GM19238 (cell line): ENCODE measurements at regions not wholly inside any gene's neighbourhood (a gene's known extent, or its start where the extent isn't known, plus 50 kb on each side); places are given as distances from the start of the nearest gene placed in this dataset.
"Not testable (repeated sequence)": the region's sequence is repeated elsewhere in the genome, so short reads cannot be mapped to it uniquely, and the experiment has no call there.

Source experiments
- DNase-seq: peaks from one replicate; pipeline ENCODE4 v3.0.0; 2011; ENCODE audit warnings: low spot score; ENCODE audit not compliant: insufficient read length

- DNase-seq: no peak
These were observed 142.9 kb downstream of the TFAP2B start for GRCh38 chr6:50961611-50962010.

GRCh38 chr6:50962213-50962759, 143.6 kb downstream of the TFAP2B start:
- no peak for DNase-seq

GRCh38 chr6:50963952-50964351, 145.3 kb downstream of the TFAP2B start:
- DNase-seq: no peak

- no peak for DNase-seq
These were observed 146.8 kb downstream of the TFAP2B start for GRCh38 chr6:50965495-50965894.

- no peak for DNase-seq
These were observed 147.9 kb downstream of the TFAP2B start for GRCh38 chr6:50966532-50966931.

- DNase-seq: no peak
These were observed 148.3 kb downstream of the TFAP2B start for GRCh38 chr6:50966986-50967385.

- not testable (repeated sequence) for DNase-seq
These were observed 149.6 kb downstream of the TFAP2B start for GRCh38 chr6:50968246-50968645.

GRCh38 chr6:50970908-50971307, 152.2 kb downstream of the TFAP2B start:
- DNase-seq: no peak

- no peak for DNase-seq
These were observed 154.8 kb downstream of the TFAP2B start for GRCh38 chr6:50973464-50973863.

GRCh38 chr6:50974319-50974718, 155.6 kb downstream of the TFAP2B start:
- no peak for DNase-seq

- no peak for DNase-seq
These were observed 156.5 kb downstream of the TFAP2B start for GRCh38 chr6:50975216-50975615.

GRCh38 chr6:50976907-50977306, 158.2 kb downstream of the TFAP2B start:
- DNase-seq: no peak

GRCh38 chr6:50977796-50978195, 159.1 kb downstream of the TFAP2B start:
- no peak for DNase-seq

- DNase-seq: no peak
These were observed 159.9 kb downstream of the TFAP2B start for GRCh38 chr6:50978380-50979170.

GRCh38 chr6:50979171-50979525, 160.5 kb downstream of the TFAP2B start:
- DNase-seq: no peak

GRCh38 chr6:50984135-50984534, 165.5 kb downstream of the TFAP2B start:
- DNase-seq: no peak

GRCh38 chr6:50986319-50986718, 167.6 kb downstream of the TFAP2B start:
- DNase-seq: no peak

GRCh38 chr6:50989123-50989522, 170.5 kb downstream of the TFAP2B start:
- no peak for DNase-seq

GRCh38 chr6:50990750-50991446, 172.2 kb downstream of the TFAP2B start:
- no peak for DNase-seq

GRCh38 chr6:50992232-50992631, 173.6 kb downstream of the TFAP2B start:
- DNase-seq: no peak

GRCh38 chr6:50992704-50993625, 174.3 kb downstream of the TFAP2B start:
- no peak for DNase-seq
